Astrocyte (in vitro differentiated cells and primary cell): ENCODE measurements at regions not wholly inside any gene's neighbourhood (a gene's known extent, or its start where the extent isn't known, plus 50 kb on each side); places are given as distances from the start of the nearest gene placed in this dataset.

Experiments used
- EZH2 ChIP-seq: IDR thresholded peaks from 2 replicates; pipeline ENCODE4 v1.6.1; 2012; ENCODE audit warnings: mild to moderate bottlenecking, low read length, inconsistent platforms; ENCODE audit not compliant: insufficient read depth
- TF ChIP-seq, protein P1 (sequence below): IDR thresholded peaks from 2 replicates; pipeline ENCODE4 v1.5.1; 2011; ENCODE audit warnings: low read depth, mild to moderate bottlenecking, inconsistent platforms, low read length, moderate library complexity; ENCODE audit not compliant: insufficient read depth

DNA sequence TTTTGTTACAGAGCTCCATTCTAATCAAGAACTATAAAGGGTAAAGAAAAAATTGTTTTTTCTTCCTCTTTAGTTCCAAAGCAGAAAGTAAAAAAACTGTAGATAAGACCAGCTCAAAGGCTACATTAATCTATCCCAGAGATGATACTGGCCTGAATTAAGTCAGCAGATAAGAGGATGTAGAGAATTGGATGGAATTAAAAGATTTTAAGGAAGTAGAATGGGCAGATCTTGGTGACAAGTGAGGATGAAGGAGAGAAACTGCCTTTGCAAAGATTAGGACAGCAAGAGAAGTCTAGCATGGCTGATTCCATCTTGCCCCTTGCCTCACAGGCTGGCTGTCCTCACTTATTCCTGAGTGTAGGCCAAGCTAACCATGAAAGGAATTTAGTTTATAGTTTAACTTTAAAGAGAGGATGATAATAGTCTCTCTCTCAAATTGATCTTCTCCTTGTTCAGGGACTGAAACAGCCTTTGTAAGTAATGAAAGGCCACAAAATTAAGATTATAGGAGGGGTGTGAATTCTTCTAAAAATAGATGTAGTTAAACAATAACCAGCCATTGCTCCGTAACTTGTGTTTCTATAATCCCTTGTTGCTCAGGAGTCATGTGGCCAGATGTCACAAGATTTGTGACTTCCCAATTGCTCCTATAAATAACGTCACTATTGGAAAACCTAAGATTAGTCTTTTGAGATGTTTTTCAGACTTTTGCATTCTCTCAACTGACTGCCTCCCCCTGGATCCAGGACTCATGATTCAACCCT is 265.0 kb upstream of the USP24 start:
- TF ChIP-seq, protein P1, sequence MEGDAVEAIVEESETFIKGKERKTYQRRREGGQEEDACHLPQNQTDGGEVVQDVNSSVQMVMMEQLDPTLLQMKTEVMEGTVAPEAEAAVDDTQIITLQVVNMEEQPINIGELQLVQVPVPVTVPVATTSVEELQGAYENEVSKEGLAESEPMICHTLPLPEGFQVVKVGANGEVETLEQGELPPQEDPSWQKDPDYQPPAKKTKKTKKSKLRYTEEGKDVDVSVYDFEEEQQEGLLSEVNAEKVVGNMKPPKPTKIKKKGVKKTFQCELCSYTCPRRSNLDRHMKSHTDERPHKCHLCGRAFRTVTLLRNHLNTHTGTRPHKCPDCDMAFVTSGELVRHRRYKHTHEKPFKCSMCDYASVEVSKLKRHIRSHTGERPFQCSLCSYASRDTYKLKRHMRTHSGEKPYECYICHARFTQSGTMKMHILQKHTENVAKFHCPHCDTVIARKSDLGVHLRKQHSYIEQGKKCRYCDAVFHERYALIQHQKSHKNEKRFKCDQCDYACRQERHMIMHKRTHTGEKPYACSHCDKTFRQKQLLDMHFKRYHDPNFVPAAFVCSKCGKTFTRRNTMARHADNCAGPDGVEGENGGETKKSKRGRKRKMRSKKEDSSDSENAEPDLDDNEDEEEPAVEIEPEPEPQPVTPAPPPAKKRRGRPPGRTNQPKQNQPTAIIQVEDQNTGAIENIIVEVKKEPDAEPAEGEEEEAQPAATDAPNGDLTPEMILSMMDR: no peak
- TF ChIP-seq EZH2: no peak
